ENCODE measurements at regions not wholly inside any gene's neighbourhood (a gene's known extent, or its start where the extent isn't known, plus 50 kb on each side); places are given as distances from the start of the nearest gene placed in this dataset.
"Not testable (repeated sequence)": the region's sequence is repeated elsewhere in the genome, so short reads cannot be mapped to it uniquely, and the experiment has no call there.

DNA sequence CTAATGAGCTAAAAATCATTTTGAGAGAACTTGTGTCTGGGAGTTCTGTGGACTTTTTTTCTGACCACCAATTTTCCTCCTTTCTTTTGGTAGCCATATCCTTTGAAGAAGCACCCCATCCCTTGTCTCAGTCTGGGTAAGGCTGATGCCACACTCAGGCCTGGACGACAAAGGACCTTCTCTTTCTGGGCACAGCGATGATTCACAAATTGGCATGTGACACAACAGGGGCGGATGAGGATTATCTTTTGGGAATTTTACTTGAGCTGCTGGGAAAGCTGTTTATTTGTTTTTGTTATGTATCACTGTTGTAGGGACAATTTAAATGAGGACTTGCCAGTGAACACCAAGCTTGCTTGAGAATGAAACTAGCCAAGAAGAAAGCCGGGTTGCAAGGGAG lies 233.4 kb upstream of the HAND2 start:
- no peak for DNase-seq (ENCODE audit: low spot score)

DNA sequence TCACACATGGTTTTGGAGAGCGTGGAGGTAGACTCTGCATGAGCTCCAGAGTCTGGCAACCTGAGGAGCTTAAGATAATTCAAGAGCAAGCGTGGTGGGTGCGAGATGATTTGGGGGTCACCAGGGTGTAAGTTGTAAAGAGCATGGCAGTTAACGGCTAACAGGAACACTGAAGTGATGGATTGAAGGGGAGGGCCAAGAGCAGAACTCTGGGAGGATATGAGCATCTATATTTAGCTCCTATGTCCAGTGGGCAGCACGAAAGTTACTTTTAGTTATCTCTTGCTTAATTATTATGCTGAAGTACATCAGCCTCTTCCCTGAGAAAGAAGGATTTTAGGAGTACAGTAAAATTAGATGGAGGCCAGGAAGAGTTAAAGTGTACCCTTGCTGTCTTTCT lies 231.9 kb upstream of the HAND2 start:
- DNase-seq (ENCODE audit: low spot score), result no peak

DNA sequence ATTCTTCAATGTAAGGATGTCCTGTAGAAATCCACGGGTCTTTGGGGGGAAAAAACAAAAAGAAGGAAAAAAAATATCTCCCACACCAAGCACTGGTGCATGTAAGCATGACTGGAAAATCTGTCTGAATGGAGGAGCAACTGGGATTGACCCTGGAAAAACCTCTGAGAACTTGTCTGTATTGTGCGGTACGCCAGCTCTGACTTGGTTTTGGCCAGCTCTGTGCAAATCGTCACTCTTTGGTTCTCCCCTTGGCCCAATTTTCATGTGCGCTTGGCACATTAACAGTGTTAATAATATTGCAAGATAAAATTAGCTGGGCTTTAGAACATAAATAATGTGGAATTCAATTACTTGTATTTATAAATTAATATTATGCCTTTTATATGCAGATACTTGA lies 231.2 kb upstream of the HAND2 start:
- no peak for DNase-seq (ENCODE audit: low spot score)

DNA sequence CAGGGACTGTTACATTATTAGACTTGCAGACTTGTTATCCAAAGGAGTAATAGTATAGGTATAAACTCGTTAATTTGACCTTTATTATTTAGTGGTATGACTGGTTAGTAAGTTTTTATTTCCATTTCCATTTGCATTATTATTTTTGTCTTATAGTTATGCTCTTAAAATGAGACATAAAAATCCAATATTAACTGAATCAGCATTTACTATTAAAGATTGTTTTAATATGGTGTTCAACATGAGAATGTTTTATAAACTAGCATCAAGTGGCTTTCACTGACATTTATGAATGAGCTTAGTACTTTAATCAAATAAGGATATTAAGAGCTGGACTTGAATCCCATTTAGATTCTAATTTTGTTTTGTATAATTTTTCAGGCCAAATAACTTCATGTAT lies 228.1 kb upstream of the HAND2 start:
- DNase-seq (ENCODE audit: low spot score), result no peak

DNA sequence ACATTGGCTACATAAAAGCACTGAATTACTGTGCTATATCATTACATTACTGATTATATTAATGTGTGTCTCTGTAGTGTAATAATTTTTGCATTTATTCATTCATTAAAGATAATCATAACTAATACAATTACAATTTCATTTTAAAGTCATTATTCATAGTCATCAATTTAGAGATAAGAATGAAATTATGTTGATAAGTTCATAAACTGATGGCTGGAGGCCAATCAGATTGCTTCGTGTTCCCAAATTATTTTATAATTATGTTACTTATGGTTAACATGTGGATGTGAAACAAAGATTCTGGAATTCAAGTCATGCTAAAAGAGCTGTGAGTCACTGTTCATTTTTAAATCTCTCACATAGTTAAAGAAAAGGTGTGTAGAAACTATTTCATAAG lies 223.4 kb upstream of the HAND2 start:
- no peak for DNase-seq (ENCODE audit: low spot score)

DNA sequence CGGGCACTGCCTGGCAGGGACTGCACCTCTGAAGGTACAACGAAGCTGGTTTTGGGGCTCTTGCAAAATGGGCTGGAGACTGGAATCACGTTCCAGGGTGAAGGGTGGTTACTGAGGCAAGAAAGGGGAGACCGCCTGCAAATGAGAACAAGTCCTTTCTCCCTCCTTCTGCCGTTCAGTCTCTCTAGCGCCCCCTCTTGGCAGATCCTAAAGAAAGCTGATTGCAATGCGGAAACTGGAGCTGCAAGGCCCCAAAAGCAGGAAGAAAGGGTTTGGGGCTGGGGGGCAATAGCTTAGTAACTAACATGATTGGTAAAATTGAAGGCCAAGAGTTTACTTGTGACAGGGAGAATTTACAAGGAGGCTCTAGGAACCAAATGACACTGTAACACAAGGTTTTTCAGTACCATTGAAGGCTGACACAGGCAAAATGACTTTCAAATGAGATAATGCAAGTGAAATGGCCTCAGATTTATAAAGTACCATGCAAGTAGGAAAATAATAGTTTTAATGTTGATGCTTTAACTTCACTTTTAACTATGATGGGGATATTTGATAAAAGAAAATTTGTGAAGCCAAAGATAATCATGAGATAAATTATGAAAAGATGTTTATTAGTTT lies 222.7 kb upstream of the HAND2 start:
- no peak for DNase-seq (ENCODE audit: low spot score)

DNA sequence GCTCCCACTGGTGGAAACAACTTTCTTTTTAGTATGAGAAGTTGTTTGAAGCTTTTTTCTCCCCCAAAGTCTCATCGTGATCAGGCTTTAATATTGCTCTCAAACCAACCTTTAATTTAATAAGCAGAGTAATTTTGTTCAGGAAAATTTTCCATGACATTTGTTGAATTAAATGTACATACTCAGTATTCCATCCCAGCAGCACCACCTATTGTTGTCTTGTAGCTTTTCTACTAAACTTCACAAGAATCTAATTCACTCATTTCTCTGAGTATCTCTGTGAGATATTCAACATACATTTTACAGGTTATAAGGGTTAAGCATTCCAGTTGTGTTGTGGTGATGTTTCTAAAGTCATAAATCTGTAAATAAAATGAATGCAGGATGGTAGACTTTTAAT lies 218.3 kb upstream of the HAND2 start:
- no peak for DNase-seq (ENCODE audit: low spot score)

DNA sequence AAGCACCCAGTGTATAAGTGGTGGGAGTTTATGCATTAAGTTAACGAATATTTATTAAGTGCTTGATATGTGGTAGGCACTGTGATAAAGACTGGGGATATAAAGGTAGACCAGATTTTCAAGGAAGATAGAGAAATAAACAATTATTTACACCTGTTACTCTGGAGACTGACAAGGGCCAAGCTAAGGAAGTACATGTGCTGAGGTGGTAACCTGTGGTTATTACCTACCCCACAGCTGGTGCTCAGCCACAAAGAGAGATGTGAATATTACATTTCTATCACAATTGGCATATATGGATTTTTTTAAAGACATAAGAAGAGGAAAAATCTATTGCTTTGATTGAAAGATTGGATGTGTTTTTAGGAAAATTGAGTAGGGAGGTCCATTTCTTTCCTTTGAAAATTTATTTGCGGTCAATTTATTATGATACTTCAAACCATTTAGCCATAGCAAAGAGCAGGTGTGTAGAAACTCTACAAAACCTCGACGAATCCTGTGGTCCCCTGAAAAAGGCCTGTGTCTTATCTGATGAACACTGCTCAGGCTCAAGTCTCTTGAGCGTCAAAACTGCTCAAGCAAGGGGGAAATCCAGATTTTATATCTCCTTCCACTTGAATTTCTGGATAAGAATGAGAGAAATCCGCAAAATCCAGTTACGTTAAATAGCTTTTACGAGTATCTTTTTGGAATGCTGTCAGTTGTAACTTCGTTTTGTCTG lies 217.7 kb upstream of the HAND2 start:
- DNase-seq (ENCODE audit: low spot score), result no peak

DNA sequence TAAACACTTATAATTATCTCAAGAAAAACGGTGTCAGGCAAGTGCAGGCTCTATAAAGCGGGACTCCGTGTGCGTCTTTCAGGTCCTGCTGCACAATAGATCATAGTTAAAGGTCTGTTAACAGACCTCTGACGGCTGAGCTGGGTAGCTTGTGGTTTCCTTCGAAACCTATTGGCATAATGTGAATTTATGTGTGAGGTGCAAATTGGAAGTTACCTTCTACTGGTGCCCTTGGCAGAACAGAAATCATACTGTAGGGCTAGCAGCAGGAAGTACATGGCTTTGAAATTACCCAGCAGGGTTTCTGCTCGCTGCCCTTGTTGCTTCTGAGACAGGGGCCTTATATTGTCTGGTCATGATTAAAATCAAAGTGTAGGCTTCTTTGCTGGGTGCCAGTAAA lies 216.4 kb upstream of the HAND2 start:
- DNase-seq (ENCODE audit: low spot score), result no peak

DNA sequence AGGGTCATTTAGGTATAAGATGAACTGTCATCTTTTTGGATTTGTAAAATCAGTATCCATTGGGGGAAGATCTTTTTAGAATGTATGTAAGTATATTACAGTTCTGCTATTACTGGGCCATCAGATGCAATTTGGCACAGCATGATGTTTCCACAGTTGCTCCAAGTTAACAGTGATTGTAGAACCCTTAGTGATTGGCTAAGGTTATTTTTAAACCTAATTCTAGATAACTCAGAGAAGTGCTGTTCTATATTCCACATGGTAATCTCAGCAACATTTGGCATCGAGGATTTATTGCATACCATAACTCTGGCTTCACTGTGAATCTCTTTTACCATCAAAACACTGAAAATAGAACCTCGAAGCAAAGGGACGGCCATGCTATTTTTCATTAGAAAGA lies 215.7 kb upstream of the HAND2 start:
- no peak for DNase-seq (ENCODE audit: low spot score)

DNA sequence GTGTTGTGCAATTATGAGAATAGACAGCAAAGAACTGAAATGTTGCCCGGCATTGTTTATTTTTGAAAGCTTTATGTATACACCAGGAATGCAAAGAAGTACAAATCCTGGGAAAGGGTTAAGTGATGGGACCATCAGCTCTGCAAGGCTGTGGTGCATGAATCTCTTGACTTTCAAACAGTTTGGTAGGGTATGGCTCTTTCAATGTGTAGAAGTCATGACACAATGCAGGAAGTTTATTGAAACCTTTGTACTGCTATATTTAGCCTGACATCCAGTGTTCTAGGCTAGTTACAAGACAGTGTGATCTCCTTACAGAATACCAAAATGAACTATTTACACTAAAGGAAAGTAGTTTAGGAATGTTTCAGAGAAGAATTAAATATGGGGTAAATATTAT lies 206.8 kb upstream of the HAND2 start:
- DNase-seq (ENCODE audit: low spot score), result no peak

DNA sequence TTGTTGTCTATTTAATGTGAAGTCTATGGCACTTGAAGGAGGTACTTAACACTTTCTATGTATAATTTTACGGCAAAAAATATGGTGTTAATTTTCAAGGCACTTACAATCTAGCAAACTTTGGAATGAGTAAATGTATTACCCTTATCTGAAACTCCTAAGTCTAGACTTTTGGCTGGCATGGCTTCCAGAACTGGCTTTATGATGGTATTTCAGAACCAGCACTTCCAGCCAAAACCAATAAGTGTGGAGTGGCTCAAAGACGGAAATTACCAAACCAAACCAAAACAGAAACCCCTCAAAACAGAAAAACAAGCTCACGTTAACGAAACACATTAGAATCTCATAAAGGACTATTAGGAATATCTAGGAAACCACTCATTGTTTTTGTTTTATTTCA lies 205.6 kb upstream of the HAND2 start:
- DNase-seq (ENCODE audit: low spot score), result no peak

DNA sequence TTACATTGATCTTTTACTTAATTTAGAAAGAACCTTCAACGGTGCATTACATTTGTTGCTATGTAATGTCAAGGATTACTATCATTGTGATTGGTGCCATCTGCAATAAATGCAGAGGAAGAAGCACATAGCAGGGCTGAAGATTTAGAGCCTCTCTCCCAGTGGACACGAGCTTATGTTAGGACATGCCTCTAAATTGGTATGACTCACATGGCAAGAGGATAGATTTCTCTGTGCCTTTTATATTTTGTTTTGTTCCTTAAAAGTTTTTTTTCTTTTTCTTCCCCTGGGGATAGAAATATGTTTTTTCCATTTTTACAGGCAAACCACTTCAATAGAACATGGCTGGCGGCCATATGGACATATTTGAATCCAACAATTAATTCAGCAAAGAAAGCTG lies 205.0 kb upstream of the HAND2 start:
- DNase-seq (ENCODE audit: low spot score), result no peak

DNA sequence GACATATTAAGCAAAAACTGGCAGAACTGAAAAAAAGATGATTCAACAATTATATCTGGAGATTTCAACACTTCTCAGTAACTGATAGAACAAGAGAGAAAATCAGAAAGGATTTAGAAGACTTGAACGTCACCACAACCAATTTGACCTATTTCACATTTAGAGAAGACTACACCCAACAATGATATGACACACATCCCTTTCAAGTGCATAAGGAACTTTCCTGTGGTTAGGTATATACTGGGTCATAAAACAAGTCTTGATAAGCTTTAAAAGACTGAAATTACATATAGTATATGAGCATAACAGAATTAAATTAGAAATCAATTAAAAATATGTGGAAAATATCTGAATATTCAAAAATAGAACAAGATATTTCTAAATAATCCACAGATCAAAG lies 201.2 kb upstream of the HAND2 start:
- DNase-seq (ENCODE audit: low spot score), result no peak

DNA sequence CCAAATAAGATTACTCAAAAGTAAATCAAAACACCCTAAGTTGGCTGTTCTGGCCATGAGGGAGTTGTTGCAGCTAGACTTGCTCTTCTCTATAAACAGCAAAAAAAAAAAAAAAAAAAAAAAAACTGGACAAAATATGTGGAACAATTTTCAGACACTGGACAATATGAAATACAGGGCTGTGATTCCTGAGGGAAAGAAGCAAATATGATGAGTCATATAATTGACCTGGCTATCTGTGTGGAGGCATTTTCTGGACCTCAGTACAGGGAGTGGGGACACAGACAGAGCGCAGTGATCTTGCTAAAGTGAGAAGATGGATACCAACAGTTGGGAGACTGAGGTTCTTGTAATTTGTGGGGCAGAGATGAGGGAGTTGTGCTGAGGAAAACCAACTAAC lies 192.0 kb upstream of the HAND2 start:
- DNase-seq (ENCODE audit: low spot score), result no peak

DNA sequence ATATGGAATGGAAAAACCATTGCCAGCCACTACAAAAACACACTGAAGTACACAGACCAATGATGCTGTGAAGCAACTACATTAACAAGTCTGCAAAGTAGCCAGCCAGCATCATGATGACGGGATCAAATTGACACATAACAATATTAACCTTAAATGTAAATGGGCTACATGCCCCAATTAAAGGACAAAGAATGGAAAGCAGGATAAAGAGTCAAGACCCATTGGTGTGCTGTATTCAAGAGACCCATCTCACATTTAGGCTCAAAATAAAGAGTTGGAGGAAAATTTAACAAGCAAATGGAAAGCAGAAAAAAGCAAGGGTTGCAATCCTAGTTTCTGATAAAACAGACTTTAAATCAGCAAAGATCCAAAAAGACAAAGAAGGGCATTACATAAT lies 188.5 kb upstream of the HAND2 start:
- not testable (repeated sequence) for DNase-seq (ENCODE audit: low spot score)

DNA sequence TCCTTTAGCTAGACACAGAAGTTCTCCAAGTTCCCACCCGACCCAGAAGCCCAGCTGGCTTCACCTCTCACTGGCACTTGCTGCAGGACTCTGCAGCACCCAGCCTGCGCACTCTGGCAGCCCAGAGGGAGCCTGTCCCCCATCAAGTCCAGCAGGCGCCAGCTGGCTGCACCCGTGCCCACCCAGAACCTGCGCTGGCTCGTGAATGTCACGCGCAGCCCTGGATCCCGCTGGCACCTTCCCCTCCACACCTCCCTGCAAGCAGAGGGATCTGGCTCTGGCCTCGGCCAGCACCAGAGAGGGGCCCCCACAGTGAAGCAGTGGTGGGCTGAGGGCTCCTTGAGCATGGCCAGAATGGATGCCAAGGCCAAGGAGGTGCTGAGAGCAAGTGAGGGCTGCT lies 187.6 kb upstream of the HAND2 start:
- no peak for DNase-seq (ENCODE audit: low spot score)

DNA sequence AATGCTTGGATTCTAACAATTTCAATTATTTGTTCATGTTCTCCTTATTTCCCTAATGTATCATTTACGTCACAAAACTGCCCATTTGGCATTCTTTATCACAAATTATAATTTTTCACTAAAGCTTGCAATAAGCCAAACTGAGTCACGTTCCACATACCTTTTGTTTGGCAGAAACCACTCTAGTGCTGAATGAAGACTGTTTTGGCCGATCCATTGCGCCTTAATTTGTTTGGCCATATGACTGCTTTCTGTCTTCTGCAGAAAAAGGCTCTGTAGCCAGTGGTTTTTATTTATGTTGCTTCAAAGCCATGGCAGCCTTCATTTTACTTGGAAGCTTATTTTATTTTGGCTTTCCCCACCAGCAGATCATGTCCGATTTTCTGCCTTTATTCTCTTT lies 184.4 kb upstream of the HAND2 start:
- no peak for DNase-seq (ENCODE audit: low spot score)

DNA sequence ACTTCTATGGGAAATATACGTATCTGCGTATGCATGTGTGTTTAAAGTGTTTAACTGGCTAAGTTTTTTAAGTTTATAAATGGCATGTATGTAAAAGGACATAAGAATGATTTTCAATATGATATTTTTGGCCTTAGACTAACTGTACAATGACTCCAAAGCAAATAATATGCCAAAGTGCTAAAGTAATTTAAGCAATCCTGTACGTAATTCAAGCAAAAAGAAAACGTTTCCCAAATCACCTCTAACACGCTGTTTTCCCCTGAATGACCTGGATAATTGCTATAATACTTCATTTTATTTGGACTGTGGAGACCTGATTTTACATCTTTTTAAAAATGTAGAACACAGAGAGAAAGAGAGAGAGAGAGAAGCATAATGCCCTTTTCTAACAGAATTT lies 183.0 kb upstream of the HAND2 start:
- no peak for DNase-seq (ENCODE audit: low spot score)

DNA sequence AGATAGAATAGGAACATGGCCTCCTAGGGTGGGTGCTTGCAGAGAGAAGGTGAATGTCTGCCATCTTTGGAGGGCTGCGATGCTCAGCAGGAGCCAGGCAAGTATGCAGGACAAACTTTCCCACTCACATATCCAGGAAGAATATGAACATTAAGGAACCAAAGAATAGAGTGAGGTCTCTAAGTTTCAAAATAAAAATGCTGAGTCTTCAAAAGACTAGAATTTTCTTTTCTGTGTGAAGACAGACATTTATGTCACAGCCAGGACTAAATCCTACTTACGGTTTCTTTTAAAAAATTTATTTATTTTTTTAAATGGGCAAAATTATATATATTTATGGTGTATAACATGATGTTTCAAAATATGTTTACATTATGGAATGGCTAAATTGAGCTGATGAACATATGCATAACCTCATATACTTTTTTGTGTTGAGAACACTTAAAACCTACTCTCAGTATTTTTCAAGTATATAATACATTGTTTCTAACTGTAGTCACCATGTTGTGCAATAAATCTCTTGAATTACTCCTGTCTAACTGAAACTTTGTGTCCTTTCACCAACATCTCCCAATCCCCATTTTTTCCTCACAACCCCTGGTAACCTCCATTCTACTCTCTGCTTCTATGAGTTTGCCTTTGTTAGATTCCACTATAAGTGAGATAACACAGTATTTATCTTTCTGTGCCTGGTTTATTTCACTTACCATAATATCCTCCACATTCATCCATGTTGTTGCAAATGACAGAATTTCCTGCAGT lies 177.8 kb upstream of the HAND2 start:
- no peak for DNase-seq (ENCODE audit: low spot score)

DNA sequence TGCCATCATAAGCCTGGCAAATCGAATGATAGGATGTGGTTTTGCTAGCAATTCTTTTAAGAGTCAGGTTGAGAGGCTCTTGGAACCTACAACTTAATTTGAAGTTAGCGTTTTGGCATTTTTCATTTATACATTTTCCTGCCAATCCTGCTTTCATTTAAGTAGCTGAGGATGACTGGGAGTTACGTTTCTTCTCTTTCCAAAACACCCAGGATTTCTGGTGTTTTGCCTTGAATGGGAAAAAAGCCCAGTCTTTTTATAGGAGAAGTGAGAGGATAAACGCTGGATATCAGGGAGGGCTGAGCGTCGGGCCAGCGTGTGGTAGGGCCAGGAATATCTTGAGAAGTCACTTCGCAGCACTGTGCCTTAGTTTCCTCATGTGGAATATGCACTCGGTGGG lies 174.2 kb upstream of the HAND2 start:
- no peak for DNase-seq (ENCODE audit: low spot score)

DNA sequence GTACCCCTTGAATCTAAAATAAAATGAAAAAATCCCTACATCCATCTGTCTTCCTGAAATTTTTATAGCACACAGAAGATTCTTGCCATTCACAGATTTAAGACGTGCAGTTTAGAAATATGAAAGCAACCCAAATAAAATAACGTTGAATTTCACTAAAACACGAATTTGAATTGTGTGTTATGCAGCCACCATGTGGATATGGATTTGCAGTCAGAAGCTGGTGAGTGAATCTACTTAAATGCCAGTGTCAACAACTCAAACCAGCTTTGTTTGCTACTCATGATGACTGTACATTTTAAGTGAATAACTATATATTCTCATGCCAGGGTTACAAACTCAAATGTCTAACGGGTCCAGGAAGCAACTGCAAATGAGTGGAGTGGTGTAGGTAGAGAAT lies 173.0 kb upstream of the HAND2 start:
- no peak for DNase-seq (ENCODE audit: low spot score)

DNA sequence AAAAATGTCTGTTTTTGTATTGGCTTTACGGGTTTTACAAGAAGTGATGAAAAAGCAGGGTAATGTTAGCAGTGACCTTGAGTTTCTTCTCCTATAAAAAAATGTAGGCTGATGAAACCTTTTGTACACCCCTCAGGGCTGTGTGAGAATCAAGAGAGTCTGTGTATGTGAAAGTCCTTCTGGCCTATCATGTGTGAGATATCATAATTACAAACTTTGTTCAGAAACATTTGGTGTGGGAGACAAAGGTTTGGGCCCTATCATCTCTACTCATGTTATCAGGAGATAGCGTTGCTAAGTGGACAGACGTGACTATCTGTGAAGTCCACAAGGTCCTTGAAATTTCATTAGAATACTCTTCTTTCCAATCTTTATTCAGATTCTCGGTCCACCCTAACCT lies 170.6 kb upstream of the HAND2 start:
- no peak for DNase-seq (ENCODE audit: low spot score)

Data from SW480 (cell line).